RWPE1 (cell line): ENCODE measurements at regions not wholly inside any gene's neighbourhood (a gene's known extent, or its start where the extent isn't known, plus 50 kb on each side); places are given as distances from the start of the nearest gene placed in this dataset.
"Not testable (repeated sequence)": the region's sequence is repeated elsewhere in the genome, so short reads cannot be mapped to it uniquely, and the experiment has no call there.

Experiments used
- CTCF ChIA-PET: fragments of 350-600 bp; sonication (Branson Sonifier 250); formaldehyde crosslinking; extraction: SDS; loops from one replicate; lab custom pipeline; 2021; lab: Yijun Ruan, JAX
- POLR2A ChIA-PET: fragments of 400-600 bp; formaldehyde crosslinking; extraction: SDS; loops from one replicate; lab custom pipeline; 2020; ENCODE audit warnings: antibody characterized with exemption; ENCODE audit not compliant: low non-redundant PET; lab: Yijun Ruan, JAX
- DNase-seq: peaks from one replicate; pipeline ENCODE4 v3.0.0; 2012; ENCODE audit warnings: low spot score
- H3K27ac ChIP-seq: fragments of 450-650 bp; 2 replicates; pipeline ENCODE4 v1.5.1; 2017
- CTCF ChIP-seq: fragments of 450-650 bp; conservative IDR thresholded peaks from 2 replicates; pipeline ENCODE4 v1.5.1; 2017; ENCODE audit warnings: low read depth, mild to moderate bottlenecking

- CTCF ChIA-PET = no interaction called here
- H3K27ac ChIP-seq = no peak overlapping the region
- TF ChIP-seq CTCF = no peak
- no peak for DNase-seq
- POLR2A ChIA-PET = no interaction called here
Measured at GRCh38 chr17:68152161-68152571, 95.7 kb upstream of the AMZ2 start.

GRCh38 chr17:68155692-68156091 is 92.2 kb upstream of the AMZ2 start:
- DNase-seq = no peak
- ChIA-PET CTCF (interaction anchor here (0.6 kb wide), 2 partner anchors 409 to 1370 kb away, joined by 3 read pairs; no protein-coding TSS in a partner anchor), POLR2A (no interaction called here)
- no peak overlapping the region for H3K27ac ChIP-seq
- no peak for TF ChIP-seq CTCF

GRCh38 chr17:68161644-68162428 is 86.0 kb upstream of the AMZ2 start:
- H3K27ac ChIP-seq = no peak overlapping the region
- DNase-seq = no peak
- TF ChIP-seq CTCF = no peak
- ChIA-PET CTCF (no interaction called here), POLR2A (no interaction called here)

- CTCF ChIA-PET = interaction anchor here (0.6 to 0.7 kb wide), 2 partner anchors 33 to 516 kb away, joined by 3 to 5 read pairs; no protein-coding TSS in a partner anchor
- H3K27ac ChIP-seq, POLR2A ChIA-PET, DNase-seq: not testable (repeated sequence)
Measured at GRCh38 chr17:68168273-68169164, 79.3 kb upstream of the AMZ2 start.

GRCh38 chr17:68169165-68169821 is 78.5 kb upstream of the AMZ2 start:
- CTCF ChIA-PET, H3K27ac ChIP-seq, DNase-seq, POLR2A ChIA-PET: not testable (repeated sequence)

GRCh38 chr17:68169840-68170239 is 78.0 kb upstream of the AMZ2 start:
- ChIA-PET POLR2A (no interaction called here), CTCF (interaction anchor here (0.6 kb wide), 1 partner anchor 31 kb away, joined by 3 read pairs; no protein-coding TSS in a partner anchor)
- H3K27ac ChIP-seq = no peak overlapping the region

More at GRCh38 chr17:68169840-68170239, 78.0 kb upstream of the AMZ2 start:
- no peak for DNase-seq
- no peak for TF ChIP-seq CTCF
